Tibial nerve (tissue), 4 donors: ENCODE measurements at regions not wholly inside any gene's neighbourhood (a gene's known extent, or its start where the extent isn't known, plus 50 kb on each side); places are given as distances from the start of the nearest gene placed in this dataset.

ENCODE experiments used
- EP300 ChIP-seq, 2 donors: sonication (generic); formaldehyde crosslinking; IDR thresholded peaks; one replicate each; pipeline ENCODE4 v1.6.1; 2017; ENCODE audit warnings: antibody characterized with exemption in 2 of 2, mild to moderate bottlenecking in 1 of 2
- POLR2A ChIP-seq, 2 donors: fragments of 450-650 bp; IDR thresholded peaks; one replicate each; pipeline ENCODE4 v1.6.1; 2017; ENCODE audit warnings: antibody characterized with exemption in 2 of 2, mild to moderate bottlenecking in 2 of 2, moderate library complexity in 2 of 2
- TF ChIP-seq, protein P1 (sequence below), 5 experiments: fragments of 200-600 bp in 3 of 5; fragments of 450-650 bp in 2 of 5; sonication (generic) in 3 of 5; IDR thresholded peaks; one replicate each; pipeline ENCODE4 v1.5.1; 2016 to 2019; ENCODE audit warnings: antibody characterized with exemption in 5 of 5, mild to moderate bottlenecking in 3 of 5, moderate library complexity in 2 of 5

DNA sequence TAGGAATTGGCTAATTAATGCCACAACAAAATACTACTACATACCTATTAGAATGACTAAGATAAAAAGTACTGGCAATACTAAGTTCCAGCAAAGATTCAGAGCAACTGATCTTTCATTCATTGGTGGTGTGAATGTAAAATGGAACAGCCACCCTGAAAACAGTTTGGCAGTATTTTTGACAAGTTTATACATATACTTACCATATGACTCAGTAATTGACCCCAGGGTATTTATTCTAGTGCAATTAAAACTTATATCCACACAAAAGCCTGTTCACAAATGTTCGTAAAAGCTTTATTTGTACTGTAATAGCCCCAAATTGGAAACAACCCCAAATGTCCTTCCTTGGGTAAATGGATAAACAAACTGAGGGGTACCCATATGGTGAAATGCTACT is 270.8 kb upstream of the ACTBL2 start:
- TF ChIP-seq, protein P1, sequence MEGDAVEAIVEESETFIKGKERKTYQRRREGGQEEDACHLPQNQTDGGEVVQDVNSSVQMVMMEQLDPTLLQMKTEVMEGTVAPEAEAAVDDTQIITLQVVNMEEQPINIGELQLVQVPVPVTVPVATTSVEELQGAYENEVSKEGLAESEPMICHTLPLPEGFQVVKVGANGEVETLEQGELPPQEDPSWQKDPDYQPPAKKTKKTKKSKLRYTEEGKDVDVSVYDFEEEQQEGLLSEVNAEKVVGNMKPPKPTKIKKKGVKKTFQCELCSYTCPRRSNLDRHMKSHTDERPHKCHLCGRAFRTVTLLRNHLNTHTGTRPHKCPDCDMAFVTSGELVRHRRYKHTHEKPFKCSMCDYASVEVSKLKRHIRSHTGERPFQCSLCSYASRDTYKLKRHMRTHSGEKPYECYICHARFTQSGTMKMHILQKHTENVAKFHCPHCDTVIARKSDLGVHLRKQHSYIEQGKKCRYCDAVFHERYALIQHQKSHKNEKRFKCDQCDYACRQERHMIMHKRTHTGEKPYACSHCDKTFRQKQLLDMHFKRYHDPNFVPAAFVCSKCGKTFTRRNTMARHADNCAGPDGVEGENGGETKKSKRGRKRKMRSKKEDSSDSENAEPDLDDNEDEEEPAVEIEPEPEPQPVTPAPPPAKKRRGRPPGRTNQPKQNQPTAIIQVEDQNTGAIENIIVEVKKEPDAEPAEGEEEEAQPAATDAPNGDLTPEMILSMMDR (IDR thresholded peaks at IDR 0.05) = no peak
- TF ChIP-seq POLR2A (IDR thresholded peaks at IDR 0.05) = no peak
- no peak for TF ChIP-seq EP300 (IDR thresholded peaks at IDR 0.05)
